HEK293T (cell line): ENCODE measurements at regions not wholly inside any gene's neighbourhood (a gene's known extent, or its start where the extent isn't known, plus 50 kb on each side); places are given as distances from the start of the nearest gene placed in this dataset.

Experiments
- BHLHE40 ChIP-seq: fragments of 450-650 bp; IDR thresholded peaks from 2 replicates; pipeline ENCODE4 v1.6.1; 2016; ENCODE audit warnings: mild to moderate bottlenecking, moderate library complexity, borderline replicate concordance
- ELF4 ChIP-seq: fragments of 450-650 bp; IDR thresholded peaks from 2 replicates; pipeline ENCODE4 v1.6.1; 2017; ENCODE audit warnings: antibody characterized with exemption
- FOXA1 ChIP-seq: fragments of 450-650 bp; IDR thresholded peaks from 2 replicates; pipeline ENCODE4 v1.6.1; 2016; ENCODE audit warnings: mild to moderate bottlenecking
- FOXK2 ChIP-seq: fragments of 450-650 bp; IDR thresholded peaks from 2 replicates; pipeline ENCODE4 v1.6.1; 2016; ENCODE audit warnings: mild to moderate bottlenecking
- FOXM1 ChIP-seq: fragments of 450-650 bp; IDR thresholded peaks from 2 replicates; pipeline ENCODE4 v1.6.1; 2017; ENCODE audit warnings: mild to moderate bottlenecking, borderline replicate concordance
- HDGF ChIP-seq: fragments of 450-650 bp; IDR thresholded peaks from 2 replicates; pipeline ENCODE4 v1.6.1; 2017; ENCODE audit warnings: antibody characterized with exemption, borderline replicate concordance
- LEF1 ChIP-seq: fragments of 450-650 bp; IDR thresholded peaks from 2 replicates; pipeline ENCODE4 v1.6.1; 2017; ENCODE audit warnings: mild to moderate bottlenecking, borderline replicate concordance
- NFRKB ChIP-seq: fragments of 450-650 bp; IDR thresholded peaks from 2 replicates; pipeline ENCODE4 v1.6.1; 2016; ENCODE audit warnings: mild to moderate bottlenecking, moderate library complexity
- SP1 ChIP-seq: fragments of 450-650 bp; IDR thresholded peaks from 2 replicates; pipeline ENCODE4 v1.6.1; 2017
- SUZ12 ChIP-seq: fragments of 450-650 bp; IDR thresholded peaks from 2 replicates; pipeline ENCODE4 v1.6.1; 2016; ENCODE audit warnings: mild to moderate bottlenecking
- ZNF384 ChIP-seq: fragments of 450-650 bp; IDR thresholded peaks from 2 replicates; pipeline ENCODE4 v1.6.1; 2016
- TF ChIP-seq, protein P1 (sequence below): fragments of 450-650 bp; IDR thresholded peaks from 2 replicates; pipeline ENCODE4 v1.6.1; 2016

DNA sequence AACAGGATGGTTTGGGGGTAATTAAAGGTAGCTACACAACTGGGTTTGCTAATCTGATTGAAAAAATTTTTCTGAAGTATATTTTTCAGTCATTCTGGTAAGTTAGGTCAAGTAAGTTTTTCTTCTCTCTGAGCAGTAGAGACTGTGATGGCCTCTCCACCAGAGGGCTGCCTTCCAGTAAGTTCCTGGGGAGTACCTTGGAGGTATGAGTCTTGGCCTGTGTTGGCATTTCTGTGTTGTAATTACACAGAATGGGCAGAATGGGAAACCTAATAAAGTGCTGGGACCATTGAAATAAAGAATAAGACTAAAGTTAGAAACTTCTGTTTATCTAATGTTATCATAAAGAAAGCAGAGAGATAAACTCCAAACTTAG lies 430.8 kb downstream of the ARHGEF28 start:
- TF ChIP-seq SP1 (no peak), FOXK2 (no peak), BHLHE40 (no peak), LEF1 (no peak), FOXM1 (no peak), FOXA1 (no peak), ZNF384 (no peak), SUZ12 (no peak), HDGF (no peak), ELF4 (no peak), NFRKB (no peak)
- TF ChIP-seq, protein P1, sequence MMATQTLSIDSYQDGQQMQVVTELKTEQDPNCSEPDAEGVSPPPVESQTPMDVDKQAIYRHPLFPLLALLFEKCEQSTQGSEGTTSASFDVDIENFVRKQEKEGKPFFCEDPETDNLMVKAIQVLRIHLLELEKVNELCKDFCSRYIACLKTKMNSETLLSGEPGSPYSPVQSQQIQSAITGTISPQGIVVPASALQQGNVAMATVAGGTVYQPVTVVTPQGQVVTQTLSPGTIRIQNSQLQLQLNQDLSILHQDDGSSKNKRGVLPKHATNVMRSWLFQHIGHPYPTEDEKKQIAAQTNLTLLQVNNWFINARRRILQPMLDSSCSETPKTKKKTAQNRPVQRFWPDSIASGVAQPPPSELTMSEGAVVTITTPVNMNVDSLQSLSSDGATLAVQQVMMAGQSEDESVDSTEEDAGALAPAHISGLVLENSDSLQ = no peak
